ENCODE measurements at regions not wholly inside any gene's neighbourhood (a gene's known extent, or its start where the extent isn't known, plus 50 kb on each side); places are given as distances from the start of the nearest gene placed in this dataset.

GRCh38 chr13:64525687-64526086 is 2704.4 kb downstream of the PCDH9 start:
- no peak for DNase-seq (ENCODE audit: extremely low read depth, low read depth)
- TF ChIP-seq CTCF (IDR thresholded peaks at IDR 0.05; ENCODE audit: low read depth, low read length), result no peak

GRCh38 chr13:64510747-64511146 is 2719.4 kb downstream of the PCDH9 start:
- no peak for DNase-seq (ENCODE audit: extremely low read depth, low read depth)
- no peak for TF ChIP-seq CTCF (IDR thresholded peaks at IDR 0.05; ENCODE audit: low read depth, low read length)

GRCh38 chr13:64506246-64506645 is 2723.9 kb downstream of the PCDH9 start:
- no peak for DNase-seq (ENCODE audit: extremely low read depth, low read depth)
- no peak for TF ChIP-seq CTCF (IDR thresholded peaks at IDR 0.05; ENCODE audit: low read depth, low read length)

GRCh38 chr13:64505336-64505910 is 2724.7 kb downstream of the PCDH9 start:
- no peak for TF ChIP-seq CTCF (IDR thresholded peaks at IDR 0.05; ENCODE audit: low read depth, low read length)
- DNase-seq (ENCODE audit: extremely low read depth, low read depth), result no peak

GRCh38 chr13:64488731-64489130 is 2741.4 kb downstream of the PCDH9 start:
- DNase-seq (ENCODE audit: extremely low read depth, low read depth), result no peak

GRCh38 chr13:64482373-64482772 is 2747.8 kb downstream of the PCDH9 start:
- no peak for TF ChIP-seq CTCF (IDR thresholded peaks at IDR 0.05; ENCODE audit: low read depth, low read length)
- no peak for DNase-seq (ENCODE audit: extremely low read depth, low read depth)

More at GRCh38 chr13:64488731-64489130, 2741.4 kb downstream of the PCDH9 start:
- no peak for TF ChIP-seq CTCF (IDR thresholded peaks at IDR 0.05; ENCODE audit: low read depth, low read length)

GRCh38 chr13:64480672-64481071 is 2749.5 kb downstream of the PCDH9 start:
- no peak for DNase-seq (ENCODE audit: extremely low read depth, low read depth)
- TF ChIP-seq CTCF (IDR thresholded peaks at IDR 0.05; ENCODE audit: low read depth, low read length), result no peak

All from AG09319 (cell line).